GM21528 (cell line): ENCODE measurements at regions not wholly inside any gene's neighbourhood (a gene's known extent, or its start where the extent isn't known, plus 50 kb on each side); places are given as distances from the start of the nearest gene placed in this dataset.
"Not testable (repeated sequence)": the region's sequence is repeated elsewhere in the genome, so short reads cannot be mapped to it uniquely, and the experiment has no call there.

ENCODE experiments used
- ATAC-seq: cut with Tn5 transposase; IDR thresholded peaks from one replicate; pipeline ENCODE4 v1.9.1; 2021; ENCODE audit warnings: mild to moderate bottlenecking, moderate library complexity; ENCODE audit not compliant: unreplicated experiment, low FRiP score

- no peak for ATAC-seq
These were observed 588.3 kb upstream of the SEMA6D start for GRCh38 chr15:47129033-47129432.

GRCh38 chr15:47131450-47131849, 585.9 kb upstream of the SEMA6D start:
- ATAC-seq = not testable (repeated sequence)

- ATAC-seq = no peak
These were observed 582.0 kb upstream of the SEMA6D start for GRCh38 chr15:47135267-47135666.

- no peak for ATAC-seq
These were observed 581.1 kb upstream of the SEMA6D start for GRCh38 chr15:47136236-47136635.

GRCh38 chr15:47139965-47140364, 577.3 kb upstream of the SEMA6D start:
- no peak for ATAC-seq

- ATAC-seq = no peak
These were observed 559.5 kb upstream of the SEMA6D start for GRCh38 chr15:47157827-47158226.

- ATAC-seq = no peak
These were observed 558.7 kb upstream of the SEMA6D start for GRCh38 chr15:47158573-47158972.

GRCh38 chr15:47177177-47177576, 540.1 kb upstream of the SEMA6D start:
- ATAC-seq = no peak

GRCh38 chr15:47179988-47180387, 537.3 kb upstream of the SEMA6D start:
- no peak for ATAC-seq

- no peak for ATAC-seq
These were observed 534.5 kb upstream of the SEMA6D start for GRCh38 chr15:47182818-47183217.

GRCh38 chr15:47184003-47184907, 533.0 kb upstream of the SEMA6D start:
- ATAC-seq = no peak

GRCh38 chr15:47184908-47185801, 532.1 kb upstream of the SEMA6D start:
- no peak for ATAC-seq

- ATAC-seq = no peak
These were observed 531.2 kb upstream of the SEMA6D start for GRCh38 chr15:47186075-47186474.

GRCh38 chr15:47188758-47189507, 528.4 kb upstream of the SEMA6D start:
- ATAC-seq = no peak

GRCh38 chr15:47194718-47195117, 522.6 kb upstream of the SEMA6D start:
- ATAC-seq = no peak

- peak; percentile 90 for ATAC-seq
These were observed 521.3 kb upstream of the SEMA6D start for GRCh38 chr15:47196048-47196447.

- no peak for ATAC-seq
These were observed 513.3 kb upstream of the SEMA6D start for GRCh38 chr15:47203993-47204392.

- ATAC-seq = no peak
These were observed 510.8 kb upstream of the SEMA6D start for GRCh38 chr15:47206358-47206978.

- ATAC-seq = no peak
These were observed 507.7 kb upstream of the SEMA6D start for GRCh38 chr15:47209591-47209990.
